Trophoblast cell (in vitro differentiated cells and primary cell): ENCODE measurements at regions not wholly inside any gene's neighbourhood (a gene's known extent, or its start where the extent isn't known, plus 50 kb on each side); places are given as distances from the start of the nearest gene placed in this dataset.
A peak's percentile ranks its signal among the peaks of the same experiment; 100 is the strongest.

Experiments
- DNase-seq, 2 donors: peaks; one replicate each; pipeline ENCODE4 v3.0.0-alpha.2; 2016
- H2AFZ ChIP-seq: 2 replicates; pipeline ENCODE4 v1.6.1; 2013; ENCODE audit warnings: low read length, moderate library complexity, mild to moderate bottlenecking; ENCODE audit not compliant: insufficient read depth, poor library complexity
- H2AK5ac ChIP-seq: 2 replicates; pipeline ENCODE4 v1.6.1; 2013; ENCODE audit warnings: mild to moderate bottlenecking, low read length
- H2BK120ac ChIP-seq: 2 replicates; pipeline ENCODE4 v1.6.1; 2013; ENCODE audit warnings: low read length, mild to moderate bottlenecking, moderate library complexity; ENCODE audit not compliant: insufficient read depth, poor library complexity
- H2BK12ac ChIP-seq: 2 replicates; pipeline ENCODE4 v1.6.1; 2013; ENCODE audit warnings: mild to moderate bottlenecking, low read length, moderate library complexity
- H2BK5ac ChIP-seq: 2 replicates; pipeline ENCODE4 v1.6.1; 2013; ENCODE audit warnings: low read length, low read depth, moderate library complexity, mild to moderate bottlenecking; ENCODE audit not compliant: poor library complexity
- H3K14ac ChIP-seq: 2 replicates; pipeline ENCODE4 v1.6.1; 2013; ENCODE audit warnings: mild to moderate bottlenecking, low read length
- H3K18ac ChIP-seq: 2 replicates; pipeline ENCODE4 v1.6.1; 2013; ENCODE audit warnings: mild to moderate bottlenecking, low read length
- H3K23ac ChIP-seq: 2 replicates; pipeline ENCODE4 v1.6.1; 2013; ENCODE audit warnings: low read length
- H3K27ac ChIP-seq: 2 replicates; pipeline ENCODE4 v1.5.1; 2013; ENCODE audit warnings: low read depth, mild to moderate bottlenecking, inconsistent platforms, low read length, moderate library complexity
- H3K27me3 ChIP-seq: 2 replicates; pipeline ENCODE4 v1.6.1; 2013; ENCODE audit warnings: inconsistent platforms, mild to moderate bottlenecking, low read length, moderate library complexity; ENCODE audit not compliant: insufficient read depth
- H3K36me3 ChIP-seq, 2 experiments: 1 replicate in 1 of 2; 2 replicates in 1 of 2; pipeline ENCODE4 v1.6.1; 2013; ENCODE audit warnings: low read length in 2 of 2, mild to moderate bottlenecking in 2 of 2, moderate library complexity in 1 of 2; ENCODE audit not compliant: insufficient read depth in 2 of 2, control insufficient read depth in 1 of 2
- H3K4ac ChIP-seq: 2 replicates; pipeline ENCODE4 v1.6.1; 2013; ENCODE audit warnings: low read depth, mild to moderate bottlenecking, low read length, moderate library complexity
- H3K4me1 ChIP-seq, 2 experiments: 1 replicate in 1 of 2; 2 replicates in 1 of 2; pipeline ENCODE4 v1.6.1; 2013; ENCODE audit warnings: low read length in 2 of 2, mild to moderate bottlenecking in 2 of 2, moderate library complexity in 1 of 2; ENCODE audit not compliant: insufficient read depth in 2 of 2, control insufficient read depth in 1 of 2
- H3K4me2 ChIP-seq: 2 replicates; pipeline ENCODE4 v1.6.1; 2013; ENCODE audit warnings: inconsistent platforms, mild to moderate bottlenecking, low read length, moderate library complexity
- H3K4me3 ChIP-seq: 2 replicates; pipeline ENCODE4 v1.5.1; 2013; ENCODE audit warnings: mild to moderate bottlenecking, low read depth, low read length, inconsistent platforms
- H3K79me1 ChIP-seq: one replicate; pipeline ENCODE4 v1.6.1; 2013; ENCODE audit warnings: low read length
- H3K79me2 ChIP-seq: 2 replicates; pipeline ENCODE4 v1.6.1; 2013; ENCODE audit warnings: low read length, mild to moderate bottlenecking; ENCODE audit not compliant: control insufficient read depth, insufficient read depth, poor library complexity
- H3K9ac ChIP-seq: 2 replicates; pipeline ENCODE4 v1.6.1; 2013; ENCODE audit warnings: mild to moderate bottlenecking, low read length
- H3K9me3 ChIP-seq: 2 replicates; pipeline ENCODE4 v1.6.1; 2013; ENCODE audit warnings: low read depth, mild to moderate bottlenecking, control low read depth, inconsistent platforms, low read length; ENCODE audit not compliant: insufficient read depth
- H4K12ac ChIP-seq: 2 replicates; pipeline ENCODE4 v1.6.1; 2013; ENCODE audit warnings: low read depth, mild to moderate bottlenecking, low read length, moderate library complexity
- H4K8ac ChIP-seq: 2 replicates; pipeline ENCODE4 v1.6.1; 2013; ENCODE audit warnings: low read depth, mild to moderate bottlenecking, low read length, moderate library complexity
- H4K91ac ChIP-seq: one replicate; pipeline ENCODE4 v1.6.1; 2013; ENCODE audit warnings: low read depth, mild to moderate bottlenecking, low read length, moderate library complexity
- WGBS: extraction: QIAGEN DNeasy Blood & Tissue Kit; methylation state at CpG from one replicate; pipeline ENCODE4 v1.1.7; 2013; ENCODE audit warnings: missing lambda C conversion rate; ENCODE audit not compliant: insufficient read length, insufficient coverage; ENCODE audit errors: extremely low coverage; 5-methylcytosine and 5-hydroxymethylcytosine counted together

DNA sequence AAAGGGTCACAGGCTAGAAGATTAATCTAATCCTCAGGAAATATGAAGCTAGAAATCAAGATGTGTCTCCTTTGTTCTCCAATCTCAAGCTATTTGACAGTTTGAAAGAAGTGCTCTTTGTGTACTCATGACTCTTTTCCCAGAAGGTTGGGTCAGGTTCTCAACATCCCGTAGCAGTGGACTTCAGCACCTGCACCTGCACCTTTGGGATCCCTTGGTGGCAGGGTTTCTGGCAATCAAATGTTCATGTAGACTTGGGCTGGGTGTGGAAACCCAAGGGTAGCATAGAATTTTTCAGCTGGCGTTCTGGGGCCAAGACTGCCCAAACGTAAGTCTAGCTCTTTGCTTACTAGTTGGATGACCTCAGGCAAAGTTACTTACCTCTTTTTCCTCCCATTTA, 134.4 kb downstream of the ADRA2A start:
- H3K79me2 ChIP-seq, result no peaks in the 10 kb centered on the region
- H3K4me3 ChIP-seq, result no peak overlapping the region
- no peak overlapping the region for H4K8ac ChIP-seq
- H3K79me1 ChIP-seq, result no peaks in the 10 kb centered on the region
- no peaks in the 10 kb centered on the region for H3K9me3 ChIP-seq
- H3K4me2 ChIP-seq, result no peak overlapping the region
- H3K27ac ChIP-seq, result peak overlapping the region; percentile 18
- H2BK5ac ChIP-seq, result peak overlapping the region; percentile 13
- no peak overlapping the region for H3K14ac ChIP-seq
- H3K4me1 ChIP-seq, result peaks cover 0 to 3% of the 10 kb centered on the region in 2 experiments
- WGBS, result no CpG with 5 or more reads among the region's 3 CpGs
- no peak overlapping the region for H3K4ac ChIP-seq
- H4K91ac ChIP-seq, result no peak overlapping the region
- H4K12ac ChIP-seq, result no peak overlapping the region
- H3K18ac ChIP-seq, result no peak overlapping the region
- H3K36me3 ChIP-seq, result no peaks in the 10 kb centered on the region
- peak in 1 of 2 donors; percentile 2 for DNase-seq
- no peaks in the 10 kb centered on the region for H3K27me3 ChIP-seq
- no peak overlapping the region for H2AFZ ChIP-seq
- peak overlapping the region; percentile 7 for H2BK12ac ChIP-seq
- H2BK120ac ChIP-seq, result no peak overlapping the region
- H3K9ac ChIP-seq, result no peak overlapping the region
- no peak overlapping the region for H3K23ac ChIP-seq
- H2AK5ac ChIP-seq, result no peak overlapping the region

DNA sequence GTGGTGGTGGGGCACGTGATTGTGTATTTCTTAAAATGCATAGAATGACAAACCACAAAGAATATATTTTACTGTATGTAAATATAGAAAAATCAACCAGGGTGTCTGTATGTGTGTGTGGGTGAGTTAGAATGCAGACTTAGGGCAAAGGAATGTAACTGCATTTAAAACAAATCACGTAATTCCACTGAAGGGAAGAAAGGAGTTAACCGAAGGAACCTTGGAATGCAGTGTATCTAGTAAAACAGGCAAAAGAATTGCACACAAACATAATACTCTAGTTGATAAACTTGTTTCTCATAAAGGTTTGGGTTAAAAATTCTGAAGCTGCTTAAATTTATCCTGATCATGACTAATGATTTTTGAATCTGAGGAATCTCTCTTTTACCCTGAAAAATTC, 134.9 kb downstream of the ADRA2A start:
- no peaks in the 10 kb centered on the region for H3K27me3 ChIP-seq
- H3K79me1 ChIP-seq, result no peaks in the 10 kb centered on the region
- no peak overlapping the region for H3K14ac ChIP-seq
- H3K23ac ChIP-seq, result no peak overlapping the region
- no peaks in the 10 kb centered on the region for H3K36me3 ChIP-seq
- no peak overlapping the region for H3K18ac ChIP-seq
- H2BK12ac ChIP-seq, result no peak overlapping the region
- no peak overlapping the region for H2BK5ac ChIP-seq
- H3K4ac ChIP-seq, result no peak overlapping the region
- H4K12ac ChIP-seq, result no peak overlapping the region
- H2AFZ ChIP-seq, result no peak overlapping the region
- H3K4me2 ChIP-seq, result no peak overlapping the region
- H4K8ac ChIP-seq, result no peak overlapping the region
- no peaks in the 10 kb centered on the region for H3K9me3 ChIP-seq
- H3K79me2 ChIP-seq, result no peaks in the 10 kb centered on the region
- no peak overlapping the region for H3K4me3 ChIP-seq
- H2BK120ac ChIP-seq, result no peak overlapping the region
- no CpG with 5 or more reads among the region's 3 CpGs for WGBS
- no peak overlapping the region for H3K9ac ChIP-seq
- H2AK5ac ChIP-seq, result no peak overlapping the region
- H4K91ac ChIP-seq, result no peak overlapping the region
- H3K27ac ChIP-seq, result no peak overlapping the region
- peak; percentile 33 to 97 for DNase-seq
- peaks cover 0 to 3% of the 10 kb centered on the region in 2 experiments for H3K4me1 ChIP-seq

DNA sequence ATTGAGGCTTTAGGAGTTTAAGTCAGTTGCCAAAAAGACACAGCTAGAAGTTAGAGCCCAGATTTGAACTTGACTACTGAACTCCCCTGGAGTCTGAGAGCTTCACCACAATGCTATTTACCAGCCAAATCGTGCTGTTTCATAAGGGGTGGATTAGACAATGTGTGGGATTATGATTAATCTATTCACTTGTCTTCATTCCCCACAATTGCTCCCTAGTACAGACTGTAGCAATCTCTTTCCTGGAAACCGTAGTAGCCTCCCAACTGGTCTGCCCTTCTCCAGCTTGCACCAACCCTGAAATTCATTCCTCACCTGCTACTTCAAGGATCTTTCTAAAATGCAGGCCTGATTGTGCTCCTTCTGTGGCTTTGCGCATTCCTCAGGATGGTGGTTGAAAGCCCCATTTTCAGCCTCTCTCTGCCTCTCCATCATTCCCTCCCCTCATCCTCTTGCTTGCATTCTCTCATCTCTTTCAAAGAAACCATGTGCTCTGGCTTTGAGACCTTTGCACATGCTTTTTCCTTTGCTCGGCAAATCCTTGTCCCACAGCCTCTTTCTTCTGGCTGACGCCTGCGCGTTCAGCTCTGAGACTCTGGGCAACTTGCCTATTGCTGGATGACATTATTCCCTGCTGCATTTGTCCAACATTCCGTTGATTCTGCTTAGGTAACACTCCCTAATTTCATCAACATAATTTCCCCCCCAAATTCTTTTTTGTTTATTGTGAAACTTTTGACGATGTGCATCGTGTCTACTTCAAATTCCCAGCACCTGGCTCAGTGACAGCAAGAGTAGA, 145.1 kb downstream of the ADRA2A start:
- H2AK5ac ChIP-seq, result no peak overlapping the region
- no CpG with 5 or more reads among the region's 10 CpGs for WGBS
- no peak overlapping the region for H3K4me2 ChIP-seq
- no peak overlapping the region for H3K23ac ChIP-seq
- H2BK120ac ChIP-seq, result no peak overlapping the region
- no peak overlapping the region for H4K12ac ChIP-seq
- no peak overlapping the region for H3K27ac ChIP-seq
- no peak overlapping the region for H3K14ac ChIP-seq
- no peaks in the 10 kb centered on the region for H3K36me3 ChIP-seq
- no peak overlapping the region for H2AFZ ChIP-seq
- no peak overlapping the region for H3K18ac ChIP-seq
- no peak overlapping the region for H3K4ac ChIP-seq
- no peaks in the 10 kb centered on the region for H3K27me3 ChIP-seq
- DNase-seq, result no peak
- H2BK12ac ChIP-seq, result no peak overlapping the region
- H3K4me1 ChIP-seq, result no peaks in the 10 kb centered on the region
- H3K4me3 ChIP-seq, result no peak overlapping the region
- H2BK5ac ChIP-seq, result no peak overlapping the region
- H3K79me1 ChIP-seq, result no peaks in the 10 kb centered on the region
- peaks cover 6% of the 10 kb centered on the region for H3K9me3 ChIP-seq
- no peak overlapping the region for H3K9ac ChIP-seq
- no peak overlapping the region for H4K91ac ChIP-seq
- no peaks in the 10 kb centered on the region for H3K79me2 ChIP-seq
- H4K8ac ChIP-seq, result no peak overlapping the region

DNA sequence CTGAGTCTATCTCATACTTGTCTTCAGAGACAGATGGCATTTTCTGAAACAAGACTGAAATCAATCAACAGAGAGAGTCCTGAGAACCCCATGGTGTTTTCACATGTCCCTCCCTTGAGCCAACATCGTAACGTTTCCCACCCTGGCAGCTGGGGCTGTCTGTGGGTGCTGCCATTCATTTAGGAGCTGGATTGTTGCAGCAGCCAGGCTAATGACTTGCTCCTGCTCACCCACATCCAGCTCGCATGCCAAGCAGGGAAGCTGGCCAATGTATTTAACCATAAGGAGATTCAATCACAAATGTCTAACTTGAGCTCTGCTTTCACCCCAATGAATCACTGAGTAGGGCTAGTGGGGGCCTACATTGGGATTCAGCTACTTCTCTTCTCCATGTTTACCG, 146.1 kb downstream of the ADRA2A start:
- no CpG with 5 or more reads among the region's 4 CpGs for WGBS
- Histone ChIP-seq H3K9ac (no peak overlapping the region), H2BK5ac (no peak overlapping the region), H2BK12ac (no peak overlapping the region), H2AK5ac (no peak overlapping the region), H3K79me1 (no peaks in the 10 kb centered on the region), H3K27me3 (no peaks in the 10 kb centered on the region), H3K18ac (no peak overlapping the region), H4K91ac (no peak overlapping the region), H3K27ac (no peak overlapping the region), H3K14ac (no peak overlapping the region), H3K79me2 (no peaks in the 10 kb centered on the region), H3K4me3 (no peak overlapping the region), H3K36me3 (no peaks in the 10 kb centered on the region), H3K23ac (no peak overlapping the region), H2AFZ (no peak overlapping the region), H3K9me3 (peaks cover 6% of the 10 kb centered on the region), H3K4me1 (no peaks in the 10 kb centered on the region), H3K4me2 (no peak overlapping the region), H4K8ac (no peak overlapping the region), H4K12ac (no peak overlapping the region), H3K4ac (no peak overlapping the region), H2BK120ac (no peak overlapping the region)
- no peak for DNase-seq
